ENCODE measurements at regions not wholly inside any gene's neighbourhood (a gene's known extent, or its start where the extent isn't known, plus 50 kb on each side); places are given as distances from the start of the nearest gene placed in this dataset.
"Not testable (repeated sequence)": the region's sequence is repeated elsewhere in the genome, so short reads cannot be mapped to it uniquely, and the experiment has no call there.

DNA sequence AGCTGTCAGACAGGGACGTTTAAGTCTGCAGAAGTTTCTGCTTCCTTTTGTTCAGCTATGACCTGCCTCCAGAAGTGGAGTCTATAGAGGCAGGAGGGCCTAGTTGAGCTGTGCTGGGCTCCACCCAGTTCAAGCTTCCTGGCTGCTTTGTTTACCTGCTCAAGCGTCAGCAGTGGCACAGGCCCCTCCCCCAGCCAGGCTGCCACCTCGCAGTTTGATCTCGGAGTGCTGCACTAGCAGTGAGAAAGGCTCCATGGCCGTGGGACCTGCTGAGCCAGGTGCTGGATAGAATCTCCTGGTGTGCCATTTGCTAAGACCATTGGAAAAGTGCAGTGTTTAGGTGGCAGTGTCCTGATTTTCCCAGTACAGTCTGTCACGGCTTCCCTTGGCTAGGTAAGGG is 887.6 kb upstream of the ADGRL4 start:
- H3K4me3 ChIP-seq (ENCODE audit: low read depth in 1 of 2, low read length in 2 of 2); H3K4me1 ChIP-seq (ENCODE audit: control insufficient read depth in 2 of 2, insufficient read depth in 2 of 2, low read length in 1 of 2); H3K36me3 ChIP-seq (ENCODE audit: control insufficient read depth in 2 of 2, insufficient read depth in 2 of 2, low read length in 1 of 2); H3K9me3 ChIP-seq (ENCODE audit: control insufficient read depth in 2 of 2, insufficient read depth in 1 of 2, low read depth in 1 of 2, low read length in 1 of 2); H3K27ac ChIP-seq (ENCODE audit: low read depth in 2 of 2, low read length in 1 of 2); H3K27me3 ChIP-seq (ENCODE audit: control insufficient read depth in 1 of 2, insufficient read depth in 2 of 2, low read length in 2 of 2): not testable (repeated sequence)
- 56 to 80% methylated on average over 5 to 6 of the region's 6 CpGs for WGBS, 2 donors

- H3K9me3 ChIP-seq (ENCODE audit: control insufficient read depth in 2 of 2, insufficient read depth in 1 of 2, low read depth in 1 of 2, low read length in 1 of 2) = peaks cover 0 to 5% of the 10 kb centered on the region in 2 donors
- no peak overlapping the region for H3K4me3 ChIP-seq (ENCODE audit: low read depth in 1 of 2, low read length in 2 of 2)
- no peak overlapping the region for H3K27ac ChIP-seq (ENCODE audit: low read depth in 2 of 2, low read length in 1 of 2)
- H3K27me3 ChIP-seq (ENCODE audit: control insufficient read depth in 1 of 2, insufficient read depth in 2 of 2, low read length in 2 of 2) = no peaks in the 10 kb centered on the region
- no peaks in the 10 kb centered on the region for H3K4me1 ChIP-seq (ENCODE audit: control insufficient read depth in 2 of 2, insufficient read depth in 2 of 2, low read length in 1 of 2)
- H3K36me3 ChIP-seq (ENCODE audit: control insufficient read depth in 2 of 2, insufficient read depth in 2 of 2, low read length in 1 of 2) = no peaks in the 10 kb centered on the region
Observed at GRCh38 chr1:79887059-79887458, 880.5 kb upstream of the ADGRL4 start.

DNA sequence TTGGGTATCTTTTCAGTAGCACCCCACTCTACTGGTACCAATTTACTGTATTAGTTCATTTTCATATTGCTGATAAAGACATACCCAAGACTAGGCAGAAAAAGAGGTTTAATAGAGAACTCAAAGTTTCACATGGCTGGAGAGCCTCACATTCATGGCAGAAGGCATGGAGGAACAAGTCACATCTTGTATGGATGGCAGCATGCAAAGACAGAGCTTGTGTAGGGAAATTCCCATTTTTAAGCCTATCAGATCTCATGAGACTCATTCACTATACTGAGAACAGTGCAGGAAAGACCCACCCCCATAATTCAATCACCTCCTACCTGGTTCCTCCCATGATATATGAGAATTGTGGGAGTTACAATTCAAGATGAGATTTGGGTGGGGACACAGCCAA is 878.6 kb upstream of the ADGRL4 start:
- Histone ChIP-seq H3K4me1 (ENCODE audit: control insufficient read depth in 2 of 2, insufficient read depth in 2 of 2, low read length in 1 of 2) (no peaks in the 10 kb centered on the region), H3K36me3 (ENCODE audit: control insufficient read depth in 2 of 2, insufficient read depth in 2 of 2, low read length in 1 of 2) (no peaks in the 10 kb centered on the region), H3K27ac (ENCODE audit: low read depth in 2 of 2, low read length in 1 of 2) (no peak overlapping the region), H3K9me3 (ENCODE audit: control insufficient read depth in 2 of 2, insufficient read depth in 1 of 2, low read depth in 1 of 2, low read length in 1 of 2) (peaks cover 0 to 5% of the 10 kb centered on the region in 2 donors), H3K4me3 (ENCODE audit: low read depth in 1 of 2, low read length in 2 of 2) (no peak overlapping the region), H3K27me3 (ENCODE audit: control insufficient read depth in 1 of 2, insufficient read depth in 2 of 2, low read length in 2 of 2) (no peaks in the 10 kb centered on the region)

- WGBS, 2 donors = 80 to 87% methylated on average over 2 of the region's 2 CpGs
- H3K9me3 ChIP-seq (ENCODE audit: control insufficient read depth in 2 of 2, insufficient read depth in 1 of 2, low read depth in 1 of 2, low read length in 1 of 2) = peaks cover 0 to 14% of the 10 kb centered on the region in 2 donors
Observed at GRCh38 chr1:79877086-79877485, 870.6 kb upstream of the ADGRL4 start.

GRCh38 chr1:79875187-79875586 is 868.7 kb upstream of the ADGRL4 start:
- H3K9me3 ChIP-seq (ENCODE audit: control insufficient read depth in 2 of 2, insufficient read depth in 1 of 2, low read depth in 1 of 2, low read length in 1 of 2) = peaks cover 0 to 14% of the 10 kb centered on the region in 2 donors
- no peaks in the 10 kb centered on the region for H3K36me3 ChIP-seq (ENCODE audit: control insufficient read depth in 2 of 2, insufficient read depth in 2 of 2, low read length in 1 of 2)
- 90 to 91% methylated on average over 5 of the region's 5 CpGs for WGBS, 2 donors
- H3K27ac ChIP-seq (ENCODE audit: low read depth in 2 of 2, low read length in 1 of 2) = no peak overlapping the region
- H3K4me3 ChIP-seq (ENCODE audit: low read depth in 1 of 2, low read length in 2 of 2) = no peak overlapping the region
- H3K27me3 ChIP-seq (ENCODE audit: control insufficient read depth in 1 of 2, insufficient read depth in 2 of 2, low read length in 2 of 2) = no peaks in the 10 kb centered on the region
- H3K4me1 ChIP-seq (ENCODE audit: control insufficient read depth in 2 of 2, insufficient read depth in 2 of 2, low read length in 1 of 2) = no peaks in the 10 kb centered on the region

More at GRCh38 chr1:79877086-79877485, 870.6 kb upstream of the ADGRL4 start:
- Histone ChIP-seq H3K4me3 (ENCODE audit: low read depth in 1 of 2, low read length in 2 of 2) (no peak overlapping the region), H3K36me3 (ENCODE audit: control insufficient read depth in 2 of 2, insufficient read depth in 2 of 2, low read length in 1 of 2) (no peaks in the 10 kb centered on the region), H3K27ac (ENCODE audit: low read depth in 2 of 2, low read length in 1 of 2) (no peak overlapping the region), H3K4me1 (ENCODE audit: control insufficient read depth in 2 of 2, insufficient read depth in 2 of 2, low read length in 1 of 2) (no peaks in the 10 kb centered on the region), H3K27me3 (ENCODE audit: control insufficient read depth in 1 of 2, insufficient read depth in 2 of 2, low read length in 2 of 2) (no peaks in the 10 kb centered on the region)

DNA sequence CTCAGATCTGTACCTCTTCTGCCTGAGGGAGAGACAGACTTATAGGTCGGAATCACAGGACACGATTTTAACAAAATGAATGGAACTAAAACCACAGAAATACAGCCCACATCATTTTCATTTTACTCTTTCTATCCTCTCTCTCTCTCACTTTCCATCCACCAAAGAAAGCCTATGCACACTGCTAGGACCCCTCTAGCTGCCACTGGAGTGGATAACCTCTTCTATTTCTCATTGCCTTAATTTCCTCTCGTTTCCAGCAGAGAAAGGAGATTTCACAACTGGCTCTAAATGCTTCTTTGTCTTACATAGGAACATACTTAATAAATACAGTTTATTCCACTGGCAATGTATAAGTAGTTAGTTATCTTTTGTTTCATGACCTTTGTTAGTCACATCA is 867.8 kb upstream of the ADGRL4 start:
- H3K27me3 ChIP-seq (ENCODE audit: control insufficient read depth in 1 of 2, insufficient read depth in 2 of 2, low read length in 2 of 2) = no peaks in the 10 kb centered on the region
- peaks cover 0 to 14% of the 10 kb centered on the region in 2 donors for H3K9me3 ChIP-seq (ENCODE audit: control insufficient read depth in 2 of 2, insufficient read depth in 1 of 2, low read depth in 1 of 2, low read length in 1 of 2)
- 76 to 78% methylated on average over 3 of the region's 3 CpGs for WGBS, 2 donors

GRCh38 chr1:79859212-79859948 is 852.9 kb upstream of the ADGRL4 start:
- H3K4me1 ChIP-seq (ENCODE audit: control insufficient read depth in 2 of 2, insufficient read depth in 2 of 2, low read length in 1 of 2) = no peaks in the 10 kb centered on the region
- H3K27ac ChIP-seq (ENCODE audit: low read depth in 2 of 2, low read length in 1 of 2) = no peak overlapping the region
- no peaks in the 10 kb centered on the region for H3K36me3 ChIP-seq (ENCODE audit: control insufficient read depth in 2 of 2, insufficient read depth in 2 of 2, low read length in 1 of 2)
- H3K4me3 ChIP-seq (ENCODE audit: low read depth in 1 of 2, low read length in 2 of 2) = no peak overlapping the region
- 56 to 63% methylated on average over 8 of the region's 8 CpGs for WGBS, 2 donors
- H3K27me3 ChIP-seq (ENCODE audit: control insufficient read depth in 1 of 2, insufficient read depth in 2 of 2, low read length in 2 of 2) = no peaks in the 10 kb centered on the region
- peaks cover 7% of the 10 kb centered on the region in 2 donors for H3K9me3 ChIP-seq (ENCODE audit: control insufficient read depth in 2 of 2, insufficient read depth in 1 of 2, low read depth in 1 of 2, low read length in 1 of 2)

More for the DNA sequence above, 867.8 kb upstream of the ADGRL4 start:
- no peak overlapping the region for H3K27ac ChIP-seq (ENCODE audit: low read depth in 2 of 2, low read length in 1 of 2)
- H3K4me1 ChIP-seq (ENCODE audit: control insufficient read depth in 2 of 2, insufficient read depth in 2 of 2, low read length in 1 of 2) = no peaks in the 10 kb centered on the region
- H3K36me3 ChIP-seq (ENCODE audit: control insufficient read depth in 2 of 2, insufficient read depth in 2 of 2, low read length in 1 of 2) = no peaks in the 10 kb centered on the region
- no peak overlapping the region for H3K4me3 ChIP-seq (ENCODE audit: low read depth in 1 of 2, low read length in 2 of 2)

GRCh38 chr1:79852004-79852403 is 845.5 kb upstream of the ADGRL4 start:
- no peak overlapping the region for H3K4me3 ChIP-seq (ENCODE audit: low read depth in 1 of 2, low read length in 2 of 2)
- no peaks in the 10 kb centered on the region for H3K9me3 ChIP-seq (ENCODE audit: control insufficient read depth in 2 of 2, insufficient read depth in 1 of 2, low read depth in 1 of 2, low read length in 1 of 2)
- no peak overlapping the region for H3K27ac ChIP-seq (ENCODE audit: low read depth in 2 of 2, low read length in 1 of 2)
- WGBS, 2 donors = 67 to 69% methylated on average over 3 of the region's 3 CpGs
- no peaks in the 10 kb centered on the region for H3K36me3 ChIP-seq (ENCODE audit: control insufficient read depth in 2 of 2, insufficient read depth in 2 of 2, low read length in 1 of 2)
- H3K27me3 ChIP-seq (ENCODE audit: control insufficient read depth in 1 of 2, insufficient read depth in 2 of 2, low read length in 2 of 2) = no peaks in the 10 kb centered on the region
- no peaks in the 10 kb centered on the region for H3K4me1 ChIP-seq (ENCODE audit: control insufficient read depth in 2 of 2, insufficient read depth in 2 of 2, low read length in 1 of 2)

GRCh38 chr1:79849388-79849787 is 842.9 kb upstream of the ADGRL4 start:
- no peaks in the 10 kb centered on the region for H3K36me3 ChIP-seq (ENCODE audit: control insufficient read depth in 2 of 2, insufficient read depth in 2 of 2, low read length in 1 of 2)
- no peaks in the 10 kb centered on the region for H3K9me3 ChIP-seq (ENCODE audit: control insufficient read depth in 2 of 2, insufficient read depth in 1 of 2, low read depth in 1 of 2, low read length in 1 of 2)
- WGBS, 2 donors = 79 to 83% methylated on average over 1 of the region's 1 CpG
- H3K4me1 ChIP-seq (ENCODE audit: control insufficient read depth in 2 of 2, insufficient read depth in 2 of 2, low read length in 1 of 2) = no peaks in the 10 kb centered on the region
- no peak overlapping the region for H3K4me3 ChIP-seq (ENCODE audit: low read depth in 1 of 2, low read length in 2 of 2)
- H3K27me3 ChIP-seq (ENCODE audit: control insufficient read depth in 1 of 2, insufficient read depth in 2 of 2, low read length in 2 of 2) = no peaks in the 10 kb centered on the region
- H3K27ac ChIP-seq (ENCODE audit: low read depth in 2 of 2, low read length in 1 of 2) = no peak overlapping the region

- no peaks in the 10 kb centered on the region for H3K36me3 ChIP-seq (ENCODE audit: control insufficient read depth in 2 of 2, insufficient read depth in 2 of 2, low read length in 1 of 2)
- H3K9me3 ChIP-seq (ENCODE audit: control insufficient read depth in 2 of 2, insufficient read depth in 1 of 2, low read depth in 1 of 2, low read length in 1 of 2) = no peaks in the 10 kb centered on the region
- no peaks in the 10 kb centered on the region for H3K27me3 ChIP-seq (ENCODE audit: control insufficient read depth in 1 of 2, insufficient read depth in 2 of 2, low read length in 2 of 2)
- no peak overlapping the region for H3K27ac ChIP-seq (ENCODE audit: low read depth in 2 of 2, low read length in 1 of 2)
- H3K4me1 ChIP-seq (ENCODE audit: control insufficient read depth in 2 of 2, insufficient read depth in 2 of 2, low read length in 1 of 2) = no peaks in the 10 kb centered on the region
- H3K4me3 ChIP-seq (ENCODE audit: low read depth in 1 of 2, low read length in 2 of 2) = no peak overlapping the region
Observed at GRCh38 chr1:79848316-79848715, 841.8 kb upstream of the ADGRL4 start.

Measured in esophagus (tissue), 2 donors.